ENCODE measurements at regions not wholly inside any gene's neighbourhood (a gene's known extent, or its start where the extent isn't known, plus 50 kb on each side); places are given as distances from the start of the nearest gene placed in this dataset.

DNA sequence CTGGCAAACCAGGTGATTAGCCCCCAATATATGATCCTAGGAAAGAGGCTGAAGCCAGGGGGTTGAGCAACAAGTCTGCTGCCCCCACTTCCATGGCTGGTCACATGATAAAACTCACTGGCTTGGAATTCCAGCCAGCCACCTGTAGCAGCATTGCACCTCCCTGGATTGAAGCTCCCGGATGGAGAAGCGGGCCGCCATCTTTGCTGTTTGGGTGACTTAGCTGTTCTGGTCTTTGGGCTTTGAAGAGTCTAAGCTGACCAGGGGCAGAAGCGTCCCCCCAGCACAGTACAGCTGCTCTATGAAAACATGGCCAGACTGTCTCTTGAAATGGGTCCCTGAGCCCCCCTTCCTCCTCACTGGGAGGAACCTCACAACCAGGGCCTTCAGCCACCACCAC is 610.2 kb downstream of the ANXA1 start:
- CTCF ChIA-PET: no interaction called here
- TF ChIP-seq, protein P1, sequence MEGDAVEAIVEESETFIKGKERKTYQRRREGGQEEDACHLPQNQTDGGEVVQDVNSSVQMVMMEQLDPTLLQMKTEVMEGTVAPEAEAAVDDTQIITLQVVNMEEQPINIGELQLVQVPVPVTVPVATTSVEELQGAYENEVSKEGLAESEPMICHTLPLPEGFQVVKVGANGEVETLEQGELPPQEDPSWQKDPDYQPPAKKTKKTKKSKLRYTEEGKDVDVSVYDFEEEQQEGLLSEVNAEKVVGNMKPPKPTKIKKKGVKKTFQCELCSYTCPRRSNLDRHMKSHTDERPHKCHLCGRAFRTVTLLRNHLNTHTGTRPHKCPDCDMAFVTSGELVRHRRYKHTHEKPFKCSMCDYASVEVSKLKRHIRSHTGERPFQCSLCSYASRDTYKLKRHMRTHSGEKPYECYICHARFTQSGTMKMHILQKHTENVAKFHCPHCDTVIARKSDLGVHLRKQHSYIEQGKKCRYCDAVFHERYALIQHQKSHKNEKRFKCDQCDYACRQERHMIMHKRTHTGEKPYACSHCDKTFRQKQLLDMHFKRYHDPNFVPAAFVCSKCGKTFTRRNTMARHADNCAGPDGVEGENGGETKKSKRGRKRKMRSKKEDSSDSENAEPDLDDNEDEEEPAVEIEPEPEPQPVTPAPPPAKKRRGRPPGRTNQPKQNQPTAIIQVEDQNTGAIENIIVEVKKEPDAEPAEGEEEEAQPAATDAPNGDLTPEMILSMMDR (conservative IDR thresholded peaks at IDR 0.05): no peak
- no peak for TF ChIP-seq EZH2 (IDR thresholded peaks at IDR 0.05; ENCODE audit: low read depth)

DNA sequence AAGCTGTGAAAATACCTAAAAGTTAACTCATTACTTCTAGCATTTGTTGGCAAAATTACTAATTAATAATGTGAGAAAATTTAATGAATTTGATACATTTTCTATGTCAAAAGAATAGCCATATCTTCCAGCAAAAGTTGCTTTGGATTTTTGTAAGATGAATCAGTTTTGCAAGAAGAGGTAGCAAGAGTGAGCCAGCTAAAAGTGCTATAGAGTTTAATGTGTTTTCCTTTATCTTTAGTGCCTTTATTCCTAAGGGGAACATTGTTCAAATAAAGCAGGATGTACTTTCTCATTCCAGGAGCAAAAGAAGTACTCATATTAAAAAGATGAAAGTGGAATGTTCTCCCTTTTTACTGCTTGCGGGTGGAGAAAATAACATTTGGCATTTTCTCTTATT is 622.2 kb downstream of the ANXA1 start:
- intact Hi-C loops (cut with micrococcal nuclease; ENCODE audit: unreplicated experiment): no loop called here
- CTCF ChIA-PET: no interaction called here
- POLR2A ChIA-PET (ENCODE audit: unreplicated experiment): no interaction called here
- Histone ChIP-seq H3K27ac (no peak overlapping the region), H3K36me3 (ENCODE audit: low read depth) (no peaks in the 10 kb centered on the region), H2AFZ (no peak overlapping the region), H3K4me3 (no peak overlapping the region), H3K4me2 (no peak overlapping the region), H3K9me2 (ENCODE audit: insufficient read depth) (no peaks in the 10 kb centered on the region), H3F3A (ENCODE audit: insufficient read depth, low read depth) (no peaks in the 10 kb centered on the region), H3K9me3 (ENCODE audit: insufficient read depth, low read depth) (no peaks in the 10 kb centered on the region; the same call in 1 of the 2 replicates), H3K79me2 (ENCODE audit: low read depth) (no peaks in the 10 kb centered on the region), H3K4me1 (replicated peaks; ENCODE audit: insufficient read depth) (no peaks in the 10 kb centered on the region), H4K20me1 (ENCODE audit: insufficient read depth) (no peaks in the 10 kb centered on the region), H3K27me3 (ENCODE audit: insufficient read depth, low read depth) (no peaks in the 10 kb centered on the region)
- DNase-seq: no peak
- TF ChIP-seq EZH2 (IDR thresholded peaks at IDR 0.05; ENCODE audit: low read depth): no peak
- TF ChIP-seq, protein P1 (conservative IDR thresholded peaks at IDR 0.05): no peak
- no TSS peak for BruUV-seq (replicated peaks)

More for the DNA sequence above, 610.2 kb downstream of the ANXA1 start:
- Histone ChIP-seq H3K27me3 (ENCODE audit: insufficient read depth, low read depth) (no peaks in the 10 kb centered on the region), H2AFZ (no peak overlapping the region), H4K20me1 (ENCODE audit: insufficient read depth) (no peaks in the 10 kb centered on the region), H3K79me2 (ENCODE audit: low read depth) (no peaks in the 10 kb centered on the region), H3F3A (ENCODE audit: insufficient read depth, low read depth) (no peaks in the 10 kb centered on the region), H3K4me2 (no peak overlapping the region), H3K27ac (no peak overlapping the region), H3K4me1 (replicated peaks; ENCODE audit: insufficient read depth) (no peaks in the 10 kb centered on the region), H3K9me3 (ENCODE audit: insufficient read depth, low read depth) (no peaks in the 10 kb centered on the region), H3K36me3 (ENCODE audit: low read depth) (no peaks in the 10 kb centered on the region), H3K4me3 (no peak overlapping the region), H3K9me2 (ENCODE audit: insufficient read depth) (no peaks in the 10 kb centered on the region)
- no peak for DNase-seq
- intact Hi-C loops (cut with micrococcal nuclease; ENCODE audit: unreplicated experiment): no loop called here
- BruUV-seq (replicated peaks): no TSS peak
- POLR2A ChIA-PET (ENCODE audit: unreplicated experiment): no interaction called here

DNA sequence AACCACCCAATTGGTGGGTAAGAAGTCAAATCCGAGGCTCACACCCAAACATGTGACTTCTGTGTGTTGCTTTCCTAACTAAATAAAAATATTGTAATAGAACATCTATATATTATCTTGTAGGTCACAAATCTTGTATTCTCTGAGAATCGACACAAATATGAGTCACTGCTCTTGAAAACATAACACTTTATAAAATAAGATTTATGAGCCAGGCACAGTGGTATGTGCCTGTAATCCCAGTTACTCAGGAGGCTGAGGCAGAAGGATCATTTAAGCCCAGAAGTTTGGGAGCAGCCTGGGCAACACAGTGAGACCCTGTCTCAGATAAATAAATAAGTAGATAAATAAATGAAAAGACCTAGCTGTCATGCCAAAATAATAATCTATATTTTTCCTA is 624.1 kb downstream of the ANXA1 start:
- intact Hi-C loops (cut with micrococcal nuclease; ENCODE audit: unreplicated experiment): no loop called here
- Histone ChIP-seq H3F3A (ENCODE audit: insufficient read depth, low read depth) (no peaks in the 10 kb centered on the region), H3K79me2 (ENCODE audit: low read depth) (no peaks in the 10 kb centered on the region), H3K4me2 (no peak overlapping the region), H3K9me2 (ENCODE audit: insufficient read depth) (no peaks in the 10 kb centered on the region), H2AFZ (no peak overlapping the region), H3K27me3 (ENCODE audit: insufficient read depth, low read depth) (no peaks in the 10 kb centered on the region), H3K4me1 (replicated peaks; ENCODE audit: insufficient read depth) (no peaks in the 10 kb centered on the region), H3K36me3 (ENCODE audit: low read depth) (no peaks in the 10 kb centered on the region), H3K4me3 (no peak overlapping the region), H3K27ac (no peak overlapping the region), H3K9me3 (ENCODE audit: insufficient read depth, low read depth) (no peaks in the 10 kb centered on the region; the same call in 1 of the 2 replicates), H4K20me1 (ENCODE audit: insufficient read depth) (no peaks in the 10 kb centered on the region)
- TF ChIP-seq EZH2 (IDR thresholded peaks at IDR 0.05; ENCODE audit: low read depth): no peak
- TF ChIP-seq, protein P1 (conservative IDR thresholded peaks at IDR 0.05): no peak
- ChIA-PET POLR2A (ENCODE audit: unreplicated experiment) (no interaction called here), CTCF (no interaction called here)
- no TSS peak for BruUV-seq (replicated peaks)
- no peak for DNase-seq

All from PC-9 (cell line).